ENCODE measurements at regions not wholly inside any gene's neighbourhood (a gene's known extent, or its start where the extent isn't known, plus 50 kb on each side); places are given as distances from the start of the nearest gene placed in this dataset.

DNA sequence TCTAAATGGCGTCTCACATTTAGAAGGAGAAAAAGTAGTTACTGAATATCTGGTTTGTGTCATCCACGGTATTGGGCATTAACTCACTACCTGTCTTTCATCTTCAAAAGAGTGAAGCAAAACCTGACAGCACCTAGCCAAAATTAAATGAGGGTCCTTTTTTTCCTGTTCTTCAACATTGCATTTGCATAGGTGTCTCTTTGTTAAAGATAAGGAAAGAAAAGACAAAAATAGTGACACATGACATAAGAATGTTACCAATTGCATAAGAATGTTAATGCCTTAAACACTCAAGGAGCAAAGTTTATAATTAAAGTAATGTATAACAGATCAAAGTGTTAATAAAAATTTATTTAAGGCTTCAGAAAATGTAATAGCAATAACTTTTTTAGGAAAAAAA lies 61.4 kb upstream of the MANEA start:
- TF ChIP-seq, protein P1, sequence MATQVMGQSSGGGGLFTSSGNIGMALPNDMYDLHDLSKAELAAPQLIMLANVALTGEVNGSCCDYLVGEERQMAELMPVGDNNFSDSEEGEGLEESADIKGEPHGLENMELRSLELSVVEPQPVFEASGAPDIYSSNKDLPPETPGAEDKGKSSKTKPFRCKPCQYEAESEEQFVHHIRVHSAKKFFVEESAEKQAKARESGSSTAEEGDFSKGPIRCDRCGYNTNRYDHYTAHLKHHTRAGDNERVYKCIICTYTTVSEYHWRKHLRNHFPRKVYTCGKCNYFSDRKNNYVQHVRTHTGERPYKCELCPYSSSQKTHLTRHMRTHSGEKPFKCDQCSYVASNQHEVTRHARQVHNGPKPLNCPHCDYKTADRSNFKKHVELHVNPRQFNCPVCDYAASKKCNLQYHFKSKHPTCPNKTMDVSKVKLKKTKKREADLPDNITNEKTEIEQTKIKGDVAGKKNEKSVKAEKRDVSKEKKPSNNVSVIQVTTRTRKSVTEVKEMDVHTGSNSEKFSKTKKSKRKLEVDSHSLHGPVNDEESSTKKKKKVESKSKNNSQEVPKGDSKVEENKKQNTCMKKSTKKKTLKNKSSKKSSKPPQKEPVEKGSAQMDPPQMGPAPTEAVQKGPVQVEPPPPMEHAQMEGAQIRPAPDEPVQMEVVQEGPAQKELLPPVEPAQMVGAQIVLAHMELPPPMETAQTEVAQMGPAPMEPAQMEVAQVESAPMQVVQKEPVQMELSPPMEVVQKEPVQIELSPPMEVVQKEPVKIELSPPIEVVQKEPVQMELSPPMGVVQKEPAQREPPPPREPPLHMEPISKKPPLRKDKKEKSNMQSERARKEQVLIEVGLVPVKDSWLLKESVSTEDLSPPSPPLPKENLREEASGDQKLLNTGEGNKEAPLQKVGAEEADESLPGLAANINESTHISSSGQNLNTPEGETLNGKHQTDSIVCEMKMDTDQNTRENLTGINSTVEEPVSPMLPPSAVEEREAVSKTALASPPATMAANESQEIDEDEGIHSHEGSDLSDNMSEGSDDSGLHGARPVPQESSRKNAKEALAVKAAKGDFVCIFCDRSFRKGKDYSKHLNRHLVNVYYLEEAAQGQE (IDR thresholded peaks at IDR 0.05; ENCODE audit: insufficient read depth in 1 of 2, low read depth in 2 of 2, low read length in 2 of 2): no peak
- no peak for TF ChIP-seq SIN3A (IDR thresholded peaks at IDR 0.05; ENCODE audit: borderline replicate concordance, insufficient read depth, low read length)
- TF ChIP-seq POLR2AphosphoS5 (IDR thresholded peaks at IDR 0.05; ENCODE audit: low read depth, low read length): no peak
- no peak for TF ChIP-seq TAF1 (IDR thresholded peaks at IDR 0.05; ENCODE audit: borderline replicate concordance, insufficient read depth, low read length)
- no peak for TF ChIP-seq FOXP2 (optimal IDR thresholded peaks at IDR 0.05; ENCODE audit: borderline replicate concordance, extremely low read depth, extremely low read length, insufficient read depth)
